K562 (cell line): ENCODE measurements at regions not wholly inside any gene's neighbourhood (a gene's known extent, or its start where the extent isn't known, plus 50 kb on each side); places are given as distances from the start of the nearest gene placed in this dataset.

Source experiments
- ATAC-seq: fragments of 200-7000 bp; cut with Tn5 transposase; 3 replicates; pipeline ENCODE4 v1.9.1; 2020; ENCODE audit warnings: moderate library complexity
- BruUV-seq: library from RNA; stranded (reverse); fragments of 400-500 nt; replicated peaks from 2 replicates; lab custom pipeline; 2021; lab: Mats Ljungman, UMichigan
- CTCF ChIA-PET: fragments of 300-600 bp; formaldehyde crosslinking; extraction: SDS; loops from one replicate; lab custom pipeline; 2021; ENCODE audit warnings: low intra/inter-chr PET ratio; lab: Yijun Ruan, JAX
- POLR2A ChIA-PET: fragments of 300-600, 350-650 bp; sonication (Branson Sonifier 250); formaldehyde crosslinking; extraction: SDS; loops from one replicate; lab custom pipeline; 2021; ENCODE audit warnings: antibody characterized with exemption, inconsistent platforms; lab: Yijun Ruan, JAX
- DNase-seq, 4 experiments: peaks; one replicate each; pipeline versions ENCODE4 v3.0.0 to v3.0.0-alpha.2; 2011 to 2018; ENCODE audit warnings: low spot score in 3 of 4, mixed read lengths in 3 of 4; ENCODE audit errors: extremely low read depth in 1 of 4
- FAIRE-seq: peaks from 2 replicates; lab custom pipeline; 2011; peaks lifted over from hg19 to GRCh38; lab: Jason Lieb, UNC
- H2AFZ ChIP-seq: 2 replicates; pipeline ENCODE4 v1.6.0; 2011; ENCODE audit warnings: low read depth, low read length, control low read depth, inconsistent platforms
- H3K27ac ChIP-seq: fragments of 200-600 bp; 3 replicates; pipeline ENCODE4 v1.8.0; 2011; ENCODE audit warnings: low read depth, mild to moderate bottlenecking, control low read depth, inconsistent platforms, low read length, moderate library complexity, mixed read lengths; ENCODE audit errors: extremely low read depth
- H3K27me3 ChIP-seq, 2 experiments: fragments of 300-600 bp in 1 of 2; 2 replicates in 1 of 2; 3 replicates in 1 of 2; pipeline versions ENCODE4 v1.6.0 to v1.8.0; 2011; ENCODE audit warnings: inconsistent platforms in 2 of 2, low read length in 2 of 2, mild to moderate bottlenecking in 1 of 2, mixed read lengths in 1 of 2, moderate library complexity in 1 of 2; ENCODE audit not compliant: control insufficient read depth in 2 of 2, insufficient read depth in 2 of 2
- H3K36me3 ChIP-seq: fragments of 300-600 bp; 3 replicates; pipeline ENCODE4 v1.8.0; 2011; ENCODE audit warnings: mild to moderate bottlenecking, low read length, inconsistent platforms; ENCODE audit not compliant: control insufficient read depth, insufficient read depth
- H3K4me1 ChIP-seq, 2 experiments: fragments of 200-600 bp in 1 of 2; replicated peaks in 1 of 2; 2 replicates in 1 of 2; 3 replicates in 1 of 2; pipeline versions ENCODE4 v1.5.1 to v1.8.0; 2011; ENCODE audit warnings: inconsistent platforms in 2 of 2, low read length in 2 of 2, mild to moderate bottlenecking in 1 of 2, mixed read lengths in 1 of 2, moderate library complexity in 1 of 2; ENCODE audit not compliant: control insufficient read depth in 2 of 2, insufficient read depth in 2 of 2
- H3K4me2 ChIP-seq: 2 replicates; pipeline ENCODE4 v1.6.1; 2011; ENCODE audit warnings: low read length, control low read depth, inconsistent platforms, mixed read lengths; ENCODE audit not compliant: insufficient read depth
- H3K4me3 ChIP-seq: fragments of 200-600 bp; sonication (generic), shearing (Covaris generic); 2 replicates; pipeline ENCODE4 v1.5.1; 2016; ENCODE audit warnings: control low read depth, inconsistent platforms
- H3K79me2 ChIP-seq: fragments of 200-600 bp; 3 replicates; pipeline ENCODE4 v1.8.0; 2011; ENCODE audit warnings: low read length, inconsistent platforms; ENCODE audit not compliant: control insufficient read depth, insufficient read depth
- H3K9ac ChIP-seq, 2 experiments: 2 replicates each; pipeline versions ENCODE4 v1.6.0 to v1.6.1; 2011; ENCODE audit warnings: low read depth in 2 of 2, low read length in 2 of 2, control low read depth in 1 of 2, inconsistent platforms in 1 of 2, mild to moderate bottlenecking in 1 of 2, mixed read lengths in 1 of 2; ENCODE audit not compliant: insufficient read depth in 1 of 2
- H3K9me1 ChIP-seq: one replicate; pipeline ENCODE4 v1.6.0; 2011; ENCODE audit warnings: inconsistent platforms, mild to moderate bottlenecking, low read length, moderate library complexity; ENCODE audit not compliant: control insufficient read depth, insufficient read depth
- H3K9me3 ChIP-seq: replicated peaks from 2 replicates; pipeline ENCODE4 v1.5.1; 2011; ENCODE audit warnings: low read depth, low read length, inconsistent platforms; ENCODE audit not compliant: control insufficient read depth, insufficient read depth
- H4K20me1 ChIP-seq: replicated peaks from 2 replicates; pipeline ENCODE4 v1.6.1; 2011; ENCODE audit warnings: low read length, inconsistent platforms, mixed read lengths; ENCODE audit not compliant: control insufficient read depth, insufficient read depth
- EP400 ChIP-seq: fragments of 450-650 bp; IDR thresholded peaks from 2 replicates; pipeline ENCODE4 v1.6.1; 2017; ENCODE audit warnings: antibody characterized with exemption, mild to moderate bottlenecking, moderate library complexity
- EWSR1 ChIP-seq: fragments of 450-650 bp; IDR thresholded peaks from 2 replicates; pipeline ENCODE4 v1.6.1; 2018; ENCODE audit warnings: borderline replicate concordance, mild to moderate bottlenecking, low read depth, moderate library complexity; ENCODE audit not compliant: partially characterized antibody
- MTF1 ChIP-seq: fragments of 250-450 bp; sonication (Bioruptor Pico); IDR thresholded peaks from 2 replicates; pipeline ENCODE4 v1.9.0; 2021; ENCODE audit warnings: moderate library complexity, mild to moderate bottlenecking, inconsistent platforms, borderline replicate concordance
- NFRKB ChIP-seq: fragments of 450-650 bp; IDR thresholded peaks from 2 replicates; pipeline ENCODE4 v1.6.1; 2016; ENCODE audit warnings: low read depth
- NR1H2 ChIP-seq: sonication (generic); formaldehyde crosslinking; IDR thresholded peaks from 2 replicates; pipeline ENCODE4 v1.4.0; 2020; ENCODE audit warnings: mild to moderate bottlenecking, missing genetic modification reagents
- PHB ChIP-seq: fragments of 250-450 bp; sonication (Bioruptor Pico); IDR thresholded peaks from 2 replicates; pipeline ENCODE4 v1.5.0; 2021
- RNF219 ChIP-seq: fragments of 250-450 bp; sonication (Bioruptor Pico); IDR thresholded peaks from 2 replicates; pipeline ENCODE4 v1.5.0; 2022; ENCODE audit warnings: mild to moderate bottlenecking
- TOE1 ChIP-seq, 2 experiments: fragments of 450-650 bp in 1 of 2; sonication (generic) in 1 of 2; formaldehyde crosslinking in 1 of 2; IDR thresholded peaks; 2 replicates each; pipeline versions ENCODE4 v1.7.1 to v1.8.0; 2016 to 2022; ENCODE audit warnings: borderline replicate concordance in 2 of 2, mild to moderate bottlenecking in 2 of 2, antibody characterized with exemption in 1 of 2, inconsistent platforms in 1 of 2, low read depth in 1 of 2, missing genetic modification reagents in 1 of 2, moderate library complexity in 1 of 2
- ZNF398 ChIP-seq: fragments of 250-450 bp; sonication (Bioruptor Pico); IDR thresholded peaks from 2 replicates; pipeline ENCODE4 v1.8.0; 2021; ENCODE audit warnings: moderate library complexity, mild to moderate bottlenecking, inconsistent platforms
- ZNF639 ChIP-seq, 2 experiments: fragments of 200-800 bp in 1 of 2; sonication (Bioruptor generic) in 1 of 2; sonication (generic) in 1 of 2; formaldehyde crosslinking in 1 of 2; IDR thresholded peaks in 1 of 2; conservative IDR thresholded peaks in 1 of 2; 2 replicates each; pipeline versions ENCODE4 v1.5.0 to v1.6.1; 2016 to 2020; ENCODE audit warnings: missing compliant biosample characterization in 1 of 2, missing genetic modification characterization in 1 of 2, missing genetic modification reagents in 1 of 2
- ZNF668 ChIP-seq: fragments of 250-450 bp; sonication (Bioruptor Pico); IDR thresholded peaks from 2 replicates; pipeline ENCODE4 v1.8.0; 2022; ENCODE audit warnings: mild to moderate bottlenecking, inconsistent platforms
- WGBS: fragments of 100-300 bp; shearing (Covaris generic); methylation state at CpG from one replicate; pipeline ENCODE4 v1.1.6; 2016; ENCODE audit warnings: low coverage, mixed read lengths; ENCODE audit not compliant: insufficient coverage; ENCODE audit errors: missing lambda C conversion rate; 5-methylcytosine and 5-hydroxymethylcytosine counted together
- in situ Hi-C: fragments of 300-500 bp; cut with MboI; formaldehyde crosslinking; loops from 4 replicates; pipeline ENCODE4 v1.15.0; 2018; ENCODE audit warnings: inconsistent platforms, mixed read lengths
- intact Hi-C: fragments of 100-400 bp; cut with micrococcal nuclease; formaldehyde crosslinking; loops from 2 replicates; pipeline ENCODE4 v1.14.2; 2022

GRCh38 chr2:104340162-104340561 lies 513.8 kb upstream of the POU3F3 start (continued):
- no peak for TF ChIP-seq RNF219 (CRISPR knock-in tag)

- Histone ChIP-seq H3K4me3 (no peak overlapping the region), H3K4me1 (no peaks in the 10 kb centered on the region), H3K79me2 (no peaks in the 10 kb centered on the region), H3K4me2 (no peak overlapping the region), H3K9me3 (no peaks in the 10 kb centered on the region), H3K27ac (no peak overlapping the region), H3K9me1 (no peaks in the 10 kb centered on the region), H3K27me3 (no peaks in the 10 kb centered on the region), H4K20me1 (no peaks in the 10 kb centered on the region), H3K9ac (no peak overlapping the region), H2AFZ (no peak overlapping the region)
- intact Hi-C loops = no loop called here
- ATAC-seq (no peak), DNase-seq (no peak)
- BruUV-seq = no TSS peak
- WGBS = 0% methylated on average over 2 of the region's 2 CpGs
- POLR2A ChIA-PET = interaction anchor here (0.6 kb wide), 1 partner anchor 22 kb away, joined by 3 read pairs; no protein-coding TSS in a partner anchor
- TF ChIP-seq PHB (no peak), MTF1 (CRISPR knock-in tag) (no peak), TOE1 (IDR thresholded peaks at IDR 0.05; ENCODE audit: borderline replicate concordance) (no peak), TOE1 (CRISPR knock-in tag; IDR thresholded peaks at IDR 0.05; ENCODE audit: borderline replicate concordance, low read depth) (no peak), ZNF398 (CRISPR knock-in tag) (no peak), NR1H2 (CRISPR knock-in tag) (no peak), EP400 (no peak), ZNF639 (CRISPR knock-in tag; conservative IDR thresholded peaks at IDR 0.05 in 1 of 2, IDR thresholded peaks at IDR 0.05 in 1 of 2) (no peak), ZNF668 (CRISPR knock-in tag) (no peak), EWSR1 (no peak), NFRKB (no peak)
- TF ChIP-seq, all 486 proteins: peak for 0
- no peaks in the 10 kb centered on the region for H3K36me3 ChIP-seq
- in situ Hi-C loops = no loop called here
- CTCF ChIA-PET = no interaction called here
- no peak for FAIRE-seq
Observed at GRCh38 chr2:104340879-104341828, 512.8 kb upstream of the POU3F3 start.
